ENCODE measurements at regions not wholly inside any gene's neighbourhood (a gene's known extent, or its start where the extent isn't known, plus 50 kb on each side); places are given as distances from the start of the nearest gene placed in this dataset.

DNA sequence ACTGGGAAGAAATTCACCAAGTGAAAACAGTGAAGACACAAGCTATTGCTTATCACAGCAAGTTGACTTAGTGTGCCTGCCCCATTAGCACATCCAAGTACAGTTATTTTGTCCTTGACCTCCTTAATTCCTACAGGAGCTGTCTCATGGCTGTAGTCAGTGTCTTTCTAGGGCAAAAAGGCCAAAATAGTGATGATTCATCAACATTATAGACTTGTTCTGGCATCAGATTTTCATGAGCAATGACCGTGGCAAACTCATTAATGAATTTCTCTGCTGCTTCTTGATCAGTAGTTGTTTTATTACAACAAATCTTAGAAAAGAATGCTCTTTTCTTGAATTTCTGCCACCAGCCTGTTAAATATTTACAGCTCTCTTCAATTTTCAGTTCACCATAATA, 1169.3 kb upstream of the DDX18 start:
- no peak for DNase-seq

DNA sequence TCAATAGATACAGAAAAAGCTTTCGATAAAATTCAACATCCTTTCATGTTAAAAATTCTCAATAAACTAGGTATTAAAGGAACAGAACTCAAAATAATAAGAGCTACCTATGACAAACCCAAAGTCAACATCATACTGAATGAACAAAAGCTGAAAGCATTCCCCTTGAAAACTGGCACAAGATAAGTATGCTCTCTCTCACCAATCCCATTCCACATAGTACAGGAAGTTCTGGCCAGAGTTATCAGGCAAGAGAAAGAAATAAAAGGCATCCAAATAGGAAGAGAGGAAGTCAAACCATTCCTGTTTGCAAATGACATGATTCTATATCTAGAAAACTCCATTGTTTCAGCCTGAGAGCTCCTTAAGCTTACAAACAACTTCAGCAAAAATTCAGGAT, 1145.8 kb upstream of the DDX18 start:
- DNase-seq: no peak

DNA sequence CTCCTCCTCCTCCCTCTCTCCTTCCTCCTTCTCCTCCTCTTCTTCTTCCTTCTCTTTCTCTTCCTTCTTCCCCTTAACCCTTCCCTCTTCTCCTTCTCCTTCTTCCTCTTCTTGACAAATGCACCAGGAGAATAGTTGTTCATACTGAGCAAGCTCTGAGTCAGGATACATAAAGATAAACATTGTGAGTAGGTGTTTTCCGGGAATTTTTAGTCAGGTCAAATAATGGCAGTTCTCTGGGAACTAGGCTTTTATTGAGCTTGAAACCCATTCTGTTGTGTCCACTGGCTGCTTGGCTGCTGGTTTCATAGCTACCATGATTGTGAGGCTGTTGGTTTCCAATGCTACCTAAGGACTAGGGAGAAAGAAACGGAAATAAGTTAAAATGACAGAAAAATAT, 1144.7 kb upstream of the DDX18 start:
- DNase-seq: no peak

DNA sequence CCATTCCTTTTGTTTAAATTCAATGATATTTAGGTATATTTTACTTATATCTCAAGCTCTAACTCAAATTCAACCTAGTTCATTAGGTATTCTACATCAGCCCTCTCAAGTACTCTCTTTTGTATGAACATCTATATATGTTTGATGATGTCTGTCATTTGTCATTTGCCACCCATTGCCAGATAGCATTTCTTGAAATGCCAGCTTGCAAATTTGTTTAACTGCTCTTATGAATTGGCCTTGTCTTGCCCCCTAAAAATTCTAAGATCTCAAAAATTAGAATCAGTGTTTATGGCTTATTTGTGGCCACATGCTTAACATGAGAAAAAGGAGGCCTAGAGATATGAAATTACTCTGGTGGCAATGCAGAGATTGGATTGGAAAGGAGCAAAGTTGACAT, 1140.3 kb upstream of the DDX18 start:
- DNase-seq: no peak

DNA sequence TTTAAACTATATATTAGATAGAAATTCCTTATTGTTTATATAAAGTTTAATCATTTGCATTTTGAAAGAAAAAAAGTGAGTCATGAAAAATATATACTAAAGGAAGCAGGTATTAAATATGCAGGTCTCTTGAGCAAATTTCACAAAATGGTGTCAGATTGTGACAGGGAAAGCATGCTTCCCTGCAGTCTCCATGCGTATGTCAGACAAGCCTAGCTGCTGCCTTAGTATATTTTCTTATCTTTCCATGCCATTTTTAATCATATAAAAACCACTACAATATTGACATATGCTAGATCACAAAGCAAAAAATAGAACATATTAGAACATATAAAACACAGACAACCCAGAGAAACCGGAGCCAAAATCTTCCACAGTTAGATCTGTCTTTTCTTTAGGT, 1137.7 kb upstream of the DDX18 start:
- no peak for DNase-seq

DNA sequence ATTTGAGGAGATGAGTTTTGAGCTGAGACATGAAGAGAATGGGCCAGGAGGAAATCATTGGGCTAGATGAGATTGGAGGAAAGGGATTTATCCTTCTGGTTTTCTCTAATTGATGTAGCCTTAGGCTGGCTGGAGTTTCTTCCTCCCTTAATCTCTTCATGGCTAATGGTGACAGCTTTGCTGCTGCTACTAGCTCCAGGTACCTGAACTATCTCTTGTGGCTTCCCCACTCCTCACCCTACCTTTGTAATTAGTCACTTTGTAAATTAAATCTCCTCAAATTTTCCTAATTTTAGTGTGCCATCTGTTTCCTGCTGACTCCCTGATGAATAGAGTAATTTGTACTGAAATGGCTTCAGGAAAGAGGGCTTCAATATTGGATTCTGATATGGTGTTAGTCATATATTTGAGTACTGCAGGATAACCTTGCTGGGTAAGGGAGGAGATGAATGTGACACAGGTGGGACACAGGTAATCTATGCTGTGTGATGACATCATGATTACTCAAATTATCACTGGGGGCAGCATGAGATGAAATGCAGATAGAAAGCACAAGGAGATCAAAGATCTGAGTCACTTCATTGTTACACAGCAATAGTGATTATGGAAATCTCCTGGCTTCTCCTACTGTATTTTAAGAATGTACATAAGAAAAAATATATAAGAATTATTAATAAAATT, 1134.1 kb upstream of the DDX18 start:
- DNase-seq: no peak

DNA sequence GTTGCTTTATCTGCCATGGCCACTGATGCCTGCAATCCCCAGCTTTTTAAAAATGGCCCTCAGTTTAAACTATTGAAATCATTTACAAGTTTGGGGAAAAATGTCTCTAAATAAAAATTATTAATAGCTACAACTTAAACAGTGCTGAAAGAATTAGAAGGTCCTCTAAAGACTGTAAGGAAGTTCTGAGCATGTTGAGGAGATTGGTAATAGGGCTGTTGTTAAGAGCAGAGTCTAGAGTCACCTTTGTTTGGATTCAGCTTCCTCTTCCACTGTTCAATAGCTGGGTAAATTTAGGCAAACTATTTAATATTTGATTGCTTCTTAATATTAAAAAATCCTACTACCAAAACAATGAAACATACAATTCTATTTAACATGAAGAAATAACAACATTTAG, 1127.1 kb upstream of the DDX18 start:
- DNase-seq: no peak

DNA sequence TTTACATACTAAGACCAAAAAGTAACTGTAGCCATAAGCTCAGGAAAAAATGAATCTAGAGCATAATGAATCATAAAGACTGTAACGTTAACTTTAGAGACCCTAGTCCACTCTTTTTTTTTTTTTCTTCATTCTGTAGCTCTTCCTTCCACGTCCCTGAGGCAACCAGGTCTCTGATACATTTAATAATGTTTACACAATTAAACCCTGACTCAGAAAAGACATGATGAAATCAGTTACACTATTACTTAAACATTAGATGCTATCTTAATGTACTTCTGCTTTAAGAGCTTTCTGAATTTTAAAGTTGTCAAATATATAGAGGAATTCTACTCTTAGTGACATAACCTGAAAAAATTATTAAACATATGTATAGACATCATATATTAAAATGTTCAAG, 1121.5 kb upstream of the DDX18 start:
- DNase-seq: no peak

DNA sequence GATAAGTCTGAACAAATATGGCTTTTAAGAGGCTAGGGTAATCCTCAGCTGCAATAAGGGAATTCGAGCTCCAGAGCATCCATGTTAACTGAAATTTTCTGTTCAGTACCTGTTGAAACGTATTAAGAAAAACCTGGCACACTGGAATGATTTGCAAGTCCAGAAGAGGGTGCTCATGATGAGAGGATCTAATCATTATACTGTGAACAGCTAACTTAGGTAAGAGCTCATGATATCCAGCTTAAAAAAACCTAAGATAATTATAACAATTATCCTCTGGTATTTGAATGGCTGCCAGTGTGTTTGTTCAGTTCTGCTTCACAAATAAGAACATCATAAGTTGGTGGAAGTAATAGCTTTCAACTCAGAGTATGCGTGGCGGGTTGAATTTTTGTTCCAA, 1118.3 kb upstream of the DDX18 start:
- no peak for DNase-seq

DNA sequence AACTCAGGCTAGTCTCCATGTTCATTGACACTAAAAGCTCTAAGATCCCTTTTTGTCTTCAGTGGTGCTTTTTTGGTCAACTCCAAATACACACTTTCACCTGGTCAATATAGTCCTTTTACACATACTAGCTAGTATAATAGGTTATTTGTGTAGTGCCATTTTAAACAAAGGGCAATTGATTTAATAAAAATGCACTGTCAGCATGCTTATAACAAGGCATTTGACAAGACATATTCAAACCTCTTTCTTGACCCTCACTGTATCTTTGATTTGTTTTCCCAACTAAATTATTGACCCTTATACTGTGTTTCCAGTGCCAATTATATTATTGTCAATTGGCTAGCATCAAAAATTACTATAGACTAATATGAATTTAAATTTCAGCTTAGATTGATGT, 1117.6 kb upstream of the DDX18 start:
- no peak for DNase-seq

DNA sequence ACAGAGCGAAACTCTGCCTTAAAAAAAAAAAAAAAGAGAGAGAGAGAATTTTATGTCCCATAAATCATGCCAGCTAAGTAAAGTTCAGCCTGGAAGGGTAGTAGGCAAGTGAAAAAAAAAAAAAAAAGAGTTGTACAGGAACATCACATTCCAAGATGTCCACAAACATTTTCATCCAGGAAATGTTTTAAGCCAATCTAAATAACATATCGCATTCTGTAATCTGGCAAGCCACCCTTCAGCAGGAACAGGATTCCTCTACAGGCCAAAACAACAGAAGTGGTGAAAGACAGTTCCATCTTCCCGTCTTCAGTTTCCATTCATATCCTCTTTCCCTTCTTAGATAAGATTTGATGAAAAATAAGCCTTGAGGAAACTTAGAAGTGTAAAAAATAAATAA, 1108.1 kb upstream of the DDX18 start:
- DNase-seq: no peak

DNA sequence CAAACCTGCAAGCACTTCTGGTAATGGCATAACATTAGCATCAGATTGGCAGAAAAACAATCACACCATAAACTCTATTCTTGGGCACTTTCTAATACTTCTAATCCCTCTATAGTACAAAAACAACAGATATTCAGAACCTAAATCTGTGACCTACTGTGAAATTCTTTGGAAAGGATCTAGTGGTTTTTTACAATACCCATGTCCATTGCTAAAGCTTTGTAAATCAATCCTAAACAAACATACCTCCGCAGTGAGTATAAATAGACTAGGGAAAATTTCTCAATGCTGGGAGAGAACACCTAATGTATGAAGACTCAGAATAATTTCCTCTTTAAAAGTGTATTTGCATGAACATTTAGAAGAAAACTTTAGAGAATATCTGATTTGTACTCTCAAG, 1098.5 kb upstream of the DDX18 start:
- DNase-seq: no peak

DNA sequence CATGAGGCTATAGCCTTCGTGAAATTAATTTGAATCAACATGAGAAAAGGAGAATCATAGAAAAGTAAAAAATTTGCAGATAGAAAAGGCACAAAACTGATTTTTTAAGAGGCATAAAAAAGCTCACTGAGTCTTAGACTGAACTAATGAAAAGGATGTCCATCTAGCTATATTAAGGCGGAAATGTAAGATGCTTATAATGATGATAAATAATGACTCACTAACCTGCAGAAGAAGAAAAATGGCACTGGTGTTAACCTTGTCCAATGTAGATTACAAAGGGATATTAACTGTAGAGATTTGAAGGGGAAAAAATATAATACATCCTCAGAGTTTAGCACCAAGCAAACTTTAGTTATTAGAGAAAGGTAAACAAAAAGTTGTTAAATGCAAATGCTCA, 1098.0 kb upstream of the DDX18 start:
- no peak for DNase-seq

DNA sequence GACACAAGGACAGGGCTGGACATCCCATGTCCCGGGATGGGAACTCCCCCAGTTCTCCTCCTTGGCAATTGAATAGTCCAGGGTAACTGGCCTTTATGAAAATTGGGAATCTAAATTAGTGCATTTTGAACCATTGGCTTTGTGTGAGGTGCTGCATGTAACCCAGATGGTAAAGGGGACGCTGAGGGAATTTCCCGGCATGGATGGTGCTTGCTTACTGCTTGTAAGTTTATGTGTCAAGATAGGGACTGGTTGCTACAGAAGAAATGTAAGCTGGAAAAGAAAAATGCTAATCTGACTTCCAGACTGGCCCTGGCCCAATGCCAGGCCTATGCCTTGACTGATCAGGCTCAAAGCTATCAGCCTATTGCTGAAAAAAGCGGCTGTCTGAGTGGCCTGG, 1096.7 kb upstream of the DDX18 start:
- no peak for DNase-seq

DNA sequence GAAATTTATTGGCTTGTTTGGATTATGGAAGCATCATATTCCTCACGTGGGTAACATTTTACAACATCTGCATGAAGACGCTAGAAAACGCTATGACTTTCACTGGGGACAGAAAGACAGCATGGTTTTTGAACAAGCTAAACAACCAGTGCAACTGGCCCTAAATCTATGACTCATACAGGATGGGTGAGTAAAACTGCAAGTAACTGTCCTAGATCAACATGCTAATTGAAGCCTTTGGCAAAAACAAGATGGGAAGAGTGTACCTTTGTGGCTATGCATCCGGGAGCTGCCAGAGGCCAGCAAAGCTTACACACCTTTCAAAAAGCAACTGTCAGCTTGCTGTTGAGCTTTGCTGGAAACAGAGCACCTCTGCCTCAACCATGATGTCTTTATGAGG, 1096.0 kb upstream of the DDX18 start:
- DNase-seq: no peak

DNA sequence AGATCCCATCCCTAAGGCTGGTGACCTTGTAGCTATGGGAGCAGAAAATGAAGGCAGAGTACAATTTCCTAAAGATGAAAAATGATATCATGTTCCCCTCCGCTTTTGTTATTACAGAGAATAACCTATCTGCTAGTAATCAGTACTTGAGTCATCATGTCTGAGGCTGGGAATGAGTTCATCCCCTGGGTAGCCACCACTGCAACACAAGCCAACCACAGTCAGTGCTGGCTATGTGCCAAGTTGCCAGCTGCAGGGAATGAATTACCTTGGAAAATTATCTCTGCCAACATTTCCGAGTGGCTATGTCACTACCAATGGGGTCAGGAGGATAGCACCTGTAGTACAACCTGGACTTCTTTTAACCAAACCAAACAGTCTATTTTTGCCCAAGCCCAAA, 1094.7 kb upstream of the DDX18 start:
- no peak for DNase-seq

DNA sequence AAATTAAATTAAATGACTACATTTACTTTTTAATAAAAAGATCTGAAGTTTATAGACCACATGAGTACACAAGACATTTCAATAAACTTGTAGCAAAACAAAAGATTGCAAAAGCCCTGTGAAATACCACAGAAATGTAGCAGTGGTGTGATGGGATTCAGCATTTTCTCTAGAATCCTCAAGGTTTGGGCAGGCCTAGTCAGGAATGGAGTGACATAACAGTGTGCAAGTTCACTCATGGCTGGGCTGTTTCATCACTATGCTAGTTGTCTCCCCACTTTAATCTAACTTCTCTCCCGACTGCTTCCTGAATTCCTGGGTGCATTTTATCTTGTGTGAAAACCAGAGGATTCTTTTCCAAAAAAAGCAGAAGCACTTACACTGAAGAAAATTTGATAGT, 1089.9 kb upstream of the DDX18 start:
- no peak for DNase-seq

DNA sequence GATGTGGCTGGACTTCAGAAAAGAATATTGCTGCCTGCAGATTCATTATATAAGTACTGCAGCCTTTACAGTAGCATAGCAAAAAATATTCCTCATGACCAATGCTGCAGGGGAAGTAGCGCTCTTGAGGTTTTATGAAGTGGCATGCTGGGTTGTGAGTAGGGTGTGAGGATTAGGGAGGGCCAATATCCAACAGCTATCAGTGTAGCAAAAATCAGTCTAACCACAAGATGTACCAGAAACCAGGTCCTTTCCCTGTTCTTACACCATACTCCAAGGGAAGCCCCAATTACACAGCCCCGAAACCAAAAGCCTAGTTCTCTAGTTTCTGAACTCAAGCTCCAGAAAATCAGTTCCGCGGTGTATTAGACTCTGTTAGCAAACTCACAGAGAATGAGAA, 1082.2 kb upstream of the DDX18 start:
- DNase-seq: no peak

DNA sequence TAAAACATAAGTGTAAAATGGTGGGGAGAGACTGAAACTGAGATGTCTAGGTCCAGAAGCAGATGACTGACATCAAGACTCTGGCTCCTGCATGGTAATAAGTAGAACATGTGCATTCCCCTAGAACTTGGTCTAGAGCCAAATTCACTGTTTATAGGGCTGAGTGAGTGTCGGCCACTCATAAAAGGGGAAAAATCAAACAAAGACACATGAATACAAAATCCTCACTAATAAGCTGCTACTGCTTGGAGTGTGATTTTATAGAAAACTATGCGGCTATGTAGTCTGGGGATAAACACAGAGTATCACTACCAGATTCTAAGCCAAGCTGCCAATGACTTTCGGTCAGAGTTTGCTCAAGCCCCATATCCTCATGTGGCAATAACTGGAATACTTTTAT, 1080.8 kb upstream of the DDX18 start:
- DNase-seq: no peak

DNA sequence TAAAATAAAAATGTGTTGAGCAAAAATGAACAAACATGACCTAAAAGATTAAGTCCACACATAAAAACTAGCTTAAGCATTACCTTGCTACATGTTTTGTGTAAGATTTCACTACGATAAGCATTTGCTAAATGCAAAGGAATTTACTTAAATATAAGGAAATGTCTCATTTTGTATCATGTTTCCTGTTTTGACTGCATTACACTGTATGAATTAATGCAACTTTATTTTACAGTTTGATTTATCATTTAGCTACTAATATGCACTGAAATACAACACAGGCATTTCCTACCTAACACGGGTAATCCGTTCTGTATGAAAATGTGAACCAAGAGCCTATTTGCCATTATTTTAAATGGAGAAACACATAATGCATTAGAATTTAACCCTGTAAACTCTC, 1076.5 kb upstream of the DDX18 start:
- DNase-seq: no peak

DNA sequence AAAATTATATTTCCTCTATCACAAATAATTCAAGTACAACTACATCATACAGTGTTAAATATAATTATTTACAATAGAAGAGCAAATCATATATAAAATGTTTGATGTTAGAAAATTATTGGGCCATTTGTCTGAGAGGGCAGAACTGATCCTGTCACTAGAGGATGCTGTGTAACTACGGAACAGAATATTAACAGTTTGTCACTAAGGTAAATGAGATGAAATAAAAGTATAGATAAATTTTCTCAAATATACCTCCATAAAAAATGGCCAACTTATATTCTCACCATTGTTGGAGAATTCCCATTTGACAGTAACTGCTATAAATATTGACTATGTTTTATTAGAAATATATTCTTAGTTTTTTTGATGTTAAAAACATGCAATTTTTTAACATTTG, 1067.4 kb upstream of the DDX18 start:
- DNase-seq: no peak

DNA sequence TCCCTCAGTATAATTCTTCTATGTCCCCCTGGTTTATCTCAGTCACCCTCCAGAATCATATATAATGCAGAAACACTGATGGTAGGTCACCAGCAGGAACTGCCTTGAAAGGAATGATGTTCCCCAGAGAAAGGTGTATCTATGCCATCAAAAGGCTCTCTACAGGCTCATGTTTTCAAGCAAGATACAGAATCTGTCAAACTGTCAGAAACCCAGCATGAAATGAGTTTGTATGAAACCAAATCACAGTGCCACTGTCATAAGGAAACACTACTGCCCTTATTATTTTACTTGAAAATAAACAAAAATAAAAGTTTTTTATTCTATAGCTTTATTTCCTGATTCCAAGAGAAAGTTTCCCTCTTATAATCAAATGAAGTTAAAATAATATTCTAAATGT, 1064.5 kb upstream of the DDX18 start:
- no peak for DNase-seq

DNA sequence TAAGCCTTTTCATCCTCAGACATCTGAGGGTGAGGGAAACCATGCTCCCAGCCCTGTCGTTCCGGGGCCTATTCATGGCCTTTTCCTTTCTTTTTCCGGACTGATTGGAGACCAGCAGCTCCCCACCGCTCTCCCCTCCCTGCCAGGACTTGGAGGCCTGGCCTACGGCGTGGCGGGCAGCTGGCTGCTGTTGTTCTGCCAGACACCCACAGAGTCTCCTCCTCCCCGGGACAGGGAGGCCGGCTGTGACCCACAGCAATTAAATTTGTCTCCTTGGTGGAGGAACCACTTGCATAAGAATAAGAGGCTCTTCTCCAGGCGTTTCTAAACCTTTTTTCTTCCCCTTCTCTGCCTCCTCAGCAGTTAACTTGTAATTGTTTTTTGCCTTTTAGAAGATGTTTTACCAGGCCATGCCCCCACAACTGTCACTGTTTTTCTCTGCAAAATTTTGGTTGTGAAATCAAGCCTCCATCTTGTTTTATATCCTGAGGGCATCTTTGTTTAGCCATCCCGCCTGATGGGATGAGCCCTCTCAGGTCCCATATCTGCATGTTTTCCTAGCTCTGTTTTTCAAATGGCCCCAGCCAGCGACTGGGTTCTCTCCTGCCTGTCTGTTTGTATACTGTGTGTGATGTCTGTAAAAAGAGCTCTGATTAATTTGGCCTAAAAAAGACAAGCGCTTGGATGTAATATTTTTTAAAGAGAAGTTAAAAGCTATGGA, 1060.0 kb upstream of the DDX18 start:
- DNase-seq: no peak

DNA sequence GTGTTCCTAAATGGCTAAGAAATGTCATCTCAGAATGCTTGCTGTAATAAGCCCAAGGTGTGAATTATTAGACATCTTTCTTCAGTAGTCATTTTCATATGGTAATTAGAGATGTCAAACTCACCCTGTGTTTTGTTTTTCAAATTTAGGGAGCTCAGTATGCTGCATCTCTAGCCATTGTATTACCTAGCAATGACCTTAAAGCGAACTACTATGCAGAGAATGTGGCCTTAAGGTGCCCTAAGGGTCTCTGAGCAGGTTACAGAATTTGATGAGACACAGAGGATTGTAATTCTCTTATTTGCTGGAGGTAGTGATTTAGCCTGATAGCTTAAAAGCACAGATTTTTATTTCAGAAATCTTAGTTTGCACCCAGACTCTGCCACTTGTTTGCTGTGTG, 1052.6 kb upstream of the DDX18 start:
- DNase-seq: no peak

DNA sequence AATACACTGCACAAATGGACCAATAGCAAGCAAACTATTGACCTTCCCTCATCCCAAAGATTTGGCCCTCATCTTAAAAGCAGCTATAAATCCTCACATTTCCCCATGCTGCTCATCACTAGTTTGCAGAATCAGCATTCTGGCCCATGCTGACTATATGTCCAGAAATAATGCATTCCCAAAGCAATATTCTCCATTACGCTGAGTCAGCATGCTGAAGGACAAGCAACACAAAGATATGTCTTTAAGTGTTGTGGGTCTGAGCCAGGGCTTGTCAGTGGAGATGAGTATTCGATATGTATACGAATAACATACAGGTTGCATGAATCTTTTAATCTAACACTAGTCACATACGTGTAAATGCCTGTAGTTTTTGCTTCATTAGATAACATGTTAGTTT, 1045.0 kb upstream of the DDX18 start:
- DNase-seq: no peak
